AG04449 (cell line): ENCODE measurements at regions not wholly inside any gene's neighbourhood (a gene's known extent, or its start where the extent isn't known, plus 50 kb on each side); places are given as distances from the start of the nearest gene placed in this dataset.

Experiments used
- CTCF ChIA-PET: fragments of 350-600 bp; formaldehyde crosslinking; extraction: SDS; loops from one replicate; lab custom pipeline; 2021; ENCODE audit warnings: antibody characterized with exemption; lab: Yijun Ruan, JAX
- POLR2A ChIA-PET: fragments of 400-600, 350-600 bp; formaldehyde crosslinking; extraction: SDS; loops from one replicate; lab custom pipeline; 2020; ENCODE audit warnings: antibody characterized with exemption, inconsistent platforms; lab: Yijun Ruan, JAX
- DNase-seq: peaks from one replicate; pipeline ENCODE4 v3.0.0-alpha.2; 2010; ENCODE audit warnings: low read depth, low spot score
- H3K4me3 ChIP-seq: 2 replicates; pipeline ENCODE4 v1.5.1; 2011; ENCODE audit warnings: low read depth, mild to moderate bottlenecking, control low read depth, low read length
- CTCF ChIP-seq: IDR thresholded peaks from one replicate; pipeline ENCODE4 v1.5.1; 2011; ENCODE audit warnings: mild to moderate bottlenecking, moderate library complexity, low read length, control low read depth, inconsistent platforms; ENCODE audit not compliant: insufficient read depth; ENCODE audit errors: missing control alignments

- no peak for TF ChIP-seq CTCF
- DNase-seq, result no peak
- CTCF ChIA-PET, result no interaction called here
- POLR2A ChIA-PET, result no interaction called here
- no peak overlapping the region for H3K4me3 ChIP-seq
Observed at GRCh38 chr4:180993244-180993836, 1249.9 kb upstream of the TENM3 start.

GRCh38 chr4:180994722-180995121, 1248.5 kb upstream of the TENM3 start:
- TF ChIP-seq CTCF, result no peak
- CTCF ChIA-PET, result no interaction called here
- H3K4me3 ChIP-seq, result no peak overlapping the region
- POLR2A ChIA-PET, result no interaction called here
- DNase-seq, result no peak

- POLR2A ChIA-PET, result no interaction called here
- no peak for DNase-seq
- CTCF ChIA-PET, result no interaction called here
- no peak for TF ChIP-seq CTCF
- H3K4me3 ChIP-seq, result no peak overlapping the region
Observed at GRCh38 chr4:180999217-180999616, 1244.0 kb upstream of the TENM3 start.

- CTCF ChIA-PET, result no interaction called here
- POLR2A ChIA-PET, result no interaction called here
Observed at GRCh38 chr4:181004056-181004455, 1239.1 kb upstream of the TENM3 start.

GRCh38 chr4:181006499-181007260, 1236.5 kb upstream of the TENM3 start:
- no peak for TF ChIP-seq CTCF
- CTCF ChIA-PET, result no interaction called here
- no peak for DNase-seq
- H3K4me3 ChIP-seq, result no peak overlapping the region
- POLR2A ChIA-PET, result no interaction called here

More at GRCh38 chr4:181004056-181004455, 1239.1 kb upstream of the TENM3 start:
- no peak for TF ChIP-seq CTCF
- DNase-seq, result no peak
- H3K4me3 ChIP-seq, result no peak overlapping the region

GRCh38 chr4:181007751-181008150, 1235.5 kb upstream of the TENM3 start:
- H3K4me3 ChIP-seq, result no peak overlapping the region
- CTCF ChIA-PET, result no interaction called here
- TF ChIP-seq CTCF, result no peak
- POLR2A ChIA-PET, result no interaction called here
- DNase-seq, result no peak
